Mesodermal cell (in vitro differentiated cells): ENCODE measurements at regions not wholly inside any gene's neighbourhood (a gene's known extent, or its start where the extent isn't known, plus 50 kb on each side); places are given as distances from the start of the nearest gene placed in this dataset.

Source experiments
- H3K27ac ChIP-seq: 2 replicates; pipeline ENCODE4 v1.7.0; 2013; ENCODE audit warnings: mild to moderate bottlenecking, low read depth, low read length, moderate library complexity; ENCODE audit not compliant: severe bottlenecking
- H3K36me3 ChIP-seq: 2 replicates; pipeline ENCODE4 v1.7.1; 2013; ENCODE audit warnings: mild to moderate bottlenecking, low read length, moderate library complexity; ENCODE audit not compliant: control insufficient read depth, insufficient read depth
- H3K4me1 ChIP-seq: one replicate; pipeline ENCODE4 v1.7.1; 2013; ENCODE audit warnings: mild to moderate bottlenecking, low read length; ENCODE audit not compliant: insufficient read depth, control insufficient read depth, poor library complexity, severe bottlenecking
- H3K4me3 ChIP-seq: 2 replicates; pipeline ENCODE4 v1.7.0; 2013; ENCODE audit warnings: low read length, control low read depth, mild to moderate bottlenecking; ENCODE audit not compliant: insufficient read depth, poor library complexity, severe bottlenecking; ENCODE audit errors: extremely low read depth
- H3K9me3 ChIP-seq: 2 replicates; pipeline ENCODE4 v1.7.1; 2013; ENCODE audit warnings: mild to moderate bottlenecking, low read length, moderate library complexity; ENCODE audit not compliant: control insufficient read depth
- WGBS, 2 experiments: methylation state at CpG; one replicate each; pipeline ENCODE4 v1.1.5; 2013; ENCODE audit warnings: missing lambda C conversion rate in 2 of 2; ENCODE audit not compliant: insufficient coverage in 2 of 2; 5-methylcytosine and 5-hydroxymethylcytosine counted together

- H3K4me3 ChIP-seq: no peak overlapping the region
- H3K9me3 ChIP-seq: no peaks in the 10 kb centered on the region
- H3K36me3 ChIP-seq: no peaks in the 10 kb centered on the region
- WGBS, 2 experiments: 79 to 88% methylated on average over 8 of the region's 9 CpGs
- H3K27ac ChIP-seq: no peak overlapping the region
- no peaks in the 10 kb centered on the region for H3K4me1 ChIP-seq
These were observed 263.1 kb upstream of the TNRC6C start for GRCh38 chr17:77695386-77695785.

- H3K27ac ChIP-seq: no peak overlapping the region
These were observed 262.3 kb upstream of the TNRC6C start for GRCh38 chr17:77696151-77696720.

GRCh38 chr17:77696721-77697460 is 261.6 kb upstream of the TNRC6C start:
- H3K36me3 ChIP-seq: no peaks in the 10 kb centered on the region
- no peaks in the 10 kb centered on the region for H3K9me3 ChIP-seq
- no peaks in the 10 kb centered on the region for H3K4me1 ChIP-seq
- 52 to 56% methylated on average over 10 to 11 of the region's 15 CpGs for WGBS, 2 experiments
- no peak overlapping the region for H3K27ac ChIP-seq
- no peak overlapping the region for H3K4me3 ChIP-seq

More at GRCh38 chr17:77696151-77696720, 262.3 kb upstream of the TNRC6C start:
- WGBS, 2 experiments: 8 to 25% methylated on average over 2 to 8 of the region's 26 CpGs
- no peak overlapping the region for H3K4me3 ChIP-seq
- H3K36me3 ChIP-seq: no peaks in the 10 kb centered on the region
- H3K9me3 ChIP-seq: no peaks in the 10 kb centered on the region
- H3K4me1 ChIP-seq: no peaks in the 10 kb centered on the region

GRCh38 chr17:77697480-77698400 is 260.8 kb upstream of the TNRC6C start:
- Histone ChIP-seq H3K27ac (no peak overlapping the region), H3K4me1 (no peaks in the 10 kb centered on the region), H3K9me3 (peaks cover 5% of the 10 kb centered on the region), H3K4me3 (no peak overlapping the region), H3K36me3 (no peaks in the 10 kb centered on the region)
- WGBS, 2 experiments: 80 to 86% methylated on average over 12 to 14 of the region's 16 CpGs

GRCh38 chr17:77698903-77699623 is 259.4 kb upstream of the TNRC6C start:
- H3K27ac ChIP-seq: no peak overlapping the region
- no peaks in the 10 kb centered on the region for H3K36me3 ChIP-seq
- H3K4me1 ChIP-seq: no peaks in the 10 kb centered on the region
- H3K4me3 ChIP-seq: no peak overlapping the region
- H3K9me3 ChIP-seq: peaks cover 14% of the 10 kb centered on the region
- WGBS, 2 experiments: 89 to 92% methylated on average over 17 of the region's 21 CpGs

- Histone ChIP-seq H3K27ac (no peak overlapping the region), H3K4me1 (no peaks in the 10 kb centered on the region), H3K4me3 (no peak overlapping the region), H3K36me3 (no peaks in the 10 kb centered on the region), H3K9me3 (peaks cover 27% of the 10 kb centered on the region)
- WGBS, 2 experiments: 89 to 90% methylated on average over 8 to 10 of the region's 13 CpGs
These were observed 258.2 kb upstream of the TNRC6C start for GRCh38 chr17:77700165-77700881.

- Histone ChIP-seq H3K9me3 (peaks cover 39% of the 10 kb centered on the region), H3K36me3 (no peaks in the 10 kb centered on the region), H3K4me3 (no peak overlapping the region), H3K27ac (no peak overlapping the region), H3K4me1 (no peaks in the 10 kb centered on the region)
- WGBS, 2 experiments: 87% methylated on average over 3 to 4 of the region's 5 CpGs
These were observed 256.5 kb upstream of the TNRC6C start for GRCh38 chr17:77701996-77702395.

- Histone ChIP-seq H3K4me3 (no peak overlapping the region), H3K9me3 (peaks cover 39% of the 10 kb centered on the region), H3K27ac (no peak overlapping the region), H3K36me3 (no peaks in the 10 kb centered on the region), H3K4me1 (no peaks in the 10 kb centered on the region)
- WGBS, 2 experiments: 63 to 77% methylated on average over 2 to 3 of the region's 4 CpGs
These were observed 254.3 kb upstream of the TNRC6C start for GRCh38 chr17:77704048-77704815.

- Histone ChIP-seq H3K9me3 (peaks cover 39% of the 10 kb centered on the region), H3K4me1 (no peaks in the 10 kb centered on the region), H3K27ac (no peak overlapping the region), H3K4me3 (no peak overlapping the region), H3K36me3 (no peaks in the 10 kb centered on the region)
- 88 to 92% methylated on average over 5 of the region's 6 CpGs for WGBS, 2 experiments
These were observed 251.6 kb upstream of the TNRC6C start for GRCh38 chr17:77706938-77707337.
